Erythroblast (primary cell): ENCODE measurements at regions not wholly inside any gene's neighbourhood (a gene's known extent, or its start where the extent isn't known, plus 50 kb on each side); places are given as distances from the start of the nearest gene placed in this dataset.

Experiments used
- GATA1 ChIP-seq: IDR thresholded peaks from 2 replicates; pipeline ENCODE4 v1.6.1; 2011; ENCODE audit warnings: low read depth, mild to moderate bottlenecking, control low read depth, low read length, moderate library complexity
- POLR2A ChIP-seq: IDR thresholded peaks from 2 replicates; pipeline ENCODE4 v1.6.1; 2011; ENCODE audit warnings: mild to moderate bottlenecking, low read length

GRCh38 chr10:36094096-36094495 is 452.0 kb upstream of the FZD8 start:
- TF ChIP-seq POLR2A (no peak), GATA1 (no peak)
